Small intestine (tissue), 7 donors: ENCODE measurements at regions not wholly inside any gene's neighbourhood (a gene's known extent, or its start where the extent isn't known, plus 50 kb on each side); places are given as distances from the start of the nearest gene placed in this dataset.
"Not testable (repeated sequence)": the region's sequence is repeated elsewhere in the genome, so short reads cannot be mapped to it uniquely, and the experiment has no call there.

Experiments used
- DNase-seq, 2 donors: peaks; one replicate each; pipeline versions ENCODE4 v3.0.0 to v3.0.0-alpha.2; 2013
- FAIRE-seq: peaks from 2 replicates; lab custom pipeline; 2012; peaks lifted over from hg19 to GRCh38; lab: Jason Lieb, UNC
- H3K27ac ChIP-seq, 3 donors: one replicate each; pipeline ENCODE4 v1.5.1; 2013; ENCODE audit warnings: low read length in 2 of 3, mild to moderate bottlenecking in 2 of 3, control low read depth in 1 of 3, inconsistent platforms in 1 of 3, low read depth in 1 of 3, moderate library complexity in 1 of 3
- H3K27me3 ChIP-seq, 3 donors: one replicate each; pipeline ENCODE4 v1.6.1; 2013; ENCODE audit warnings: low read length in 3 of 3, inconsistent platforms in 1 of 3; ENCODE audit not compliant: control insufficient read depth in 3 of 3, insufficient read depth in 3 of 3
- H3K36me3 ChIP-seq, 3 donors: one replicate each; pipeline ENCODE4 v1.6.1; 2013; ENCODE audit warnings: low read length in 3 of 3, inconsistent platforms in 1 of 3, low read depth in 1 of 3, mild to moderate bottlenecking in 1 of 3, moderate library complexity in 1 of 3; ENCODE audit not compliant: control insufficient read depth in 3 of 3, insufficient read depth in 2 of 3
- H3K4me1 ChIP-seq, 3 donors: one replicate each; pipeline ENCODE4 v1.6.1; 2013; ENCODE audit warnings: low read length in 2 of 3, inconsistent platforms in 1 of 3, low read depth in 1 of 3, mild to moderate bottlenecking in 1 of 3, moderate library complexity in 1 of 3; ENCODE audit not compliant: control insufficient read depth in 3 of 3, insufficient read depth in 2 of 3
- H3K4me3 ChIP-seq, 3 donors: one replicate each; pipeline ENCODE4 v1.5.1; 2013; ENCODE audit warnings: low read length in 3 of 3, control low read depth in 1 of 3, inconsistent platforms in 1 of 3, low read depth in 1 of 3, mild to moderate bottlenecking in 1 of 3, moderate library complexity in 1 of 3
- H3K9me3 ChIP-seq, 2 donors: one replicate each; pipeline ENCODE4 v1.6.1; 2013; ENCODE audit warnings: low read depth in 1 of 2, low read length in 1 of 2; ENCODE audit not compliant: control insufficient read depth in 2 of 2, insufficient read depth in 1 of 2
- WGBS, 3 donors: extraction: QIAGEN DNeasy Blood & Tissue Kit; methylation state at CpG; one replicate each; pipeline ENCODE4 v1.1.7; 2013; 5-methylcytosine and 5-hydroxymethylcytosine counted together
- donor health status: healthy with polysubstance abuse.
- donor health status: control.
- donor health status: control.
- donor health status: Bipolar disorder and iron deficiency.
- donor health status: healthy.

DNA sequence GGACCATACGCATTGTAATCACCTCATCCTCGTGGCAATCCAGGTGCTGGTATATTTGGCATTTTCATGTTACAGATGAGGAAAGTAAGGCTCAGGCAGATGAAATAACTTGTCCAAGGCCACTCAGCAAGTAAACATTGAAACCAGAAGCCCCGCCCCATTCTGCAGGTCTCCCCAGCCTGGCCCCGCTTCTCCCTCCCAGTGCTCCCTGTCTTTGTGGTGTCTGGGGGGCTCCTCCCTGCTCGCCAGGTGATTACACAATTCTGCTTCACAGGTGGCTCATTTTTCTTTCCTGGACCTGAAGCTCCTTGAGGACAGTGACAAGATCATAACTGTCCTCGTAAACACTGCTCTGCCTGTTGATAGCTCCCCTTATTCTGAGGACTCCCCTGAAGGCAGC lies 531.5 kb upstream of the B3GAT1 start:
- Histone ChIP-seq H3K4me3 (no peak overlapping the region), H3K27me3 (no peaks in the 10 kb centered on the region), H3K4me1 (no peaks in the 10 kb centered on the region), H3K9me3 (no peaks in the 10 kb centered on the region), H3K36me3 (no peaks in the 10 kb centered on the region), H3K27ac (no peak overlapping the region)
- FAIRE-seq (no peak), DNase-seq (no peak)
- 79 to 86% (median 82%) methylated on average over 6 of the region's 6 CpGs for WGBS, 3 donors

DNA sequence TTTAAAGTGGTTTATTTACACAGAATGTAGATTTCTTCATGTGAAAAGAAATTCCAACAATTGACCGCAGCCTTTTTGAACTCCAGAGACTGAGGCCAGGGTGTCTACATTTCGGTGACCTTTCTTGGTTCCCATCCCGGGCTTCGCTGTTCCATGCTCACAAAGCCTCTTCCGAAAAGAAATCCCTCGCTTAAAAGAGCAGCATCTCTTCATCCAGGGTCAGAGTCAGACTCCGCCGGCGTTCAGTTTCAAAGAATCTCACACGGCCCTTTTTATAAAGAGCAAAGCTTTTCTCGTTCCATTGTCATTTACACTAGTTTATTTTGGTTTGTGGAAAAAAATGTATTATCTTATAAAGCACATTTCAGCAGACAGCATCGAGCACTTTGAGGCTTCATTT lies 530.6 kb upstream of the B3GAT1 start:
- Histone ChIP-seq H3K4me3 (no peak overlapping the region), H3K27ac (no peak overlapping the region), H3K4me1 (no peaks in the 10 kb centered on the region), H3K36me3 (no peaks in the 10 kb centered on the region), H3K9me3 (no peaks in the 10 kb centered on the region), H3K27me3 (no peaks in the 10 kb centered on the region)
- FAIRE-seq (no peak), DNase-seq (no peak)
- 76 to 80% (median 80%) methylated on average over 12 of the region's 12 CpGs for WGBS, 3 donors

DNA sequence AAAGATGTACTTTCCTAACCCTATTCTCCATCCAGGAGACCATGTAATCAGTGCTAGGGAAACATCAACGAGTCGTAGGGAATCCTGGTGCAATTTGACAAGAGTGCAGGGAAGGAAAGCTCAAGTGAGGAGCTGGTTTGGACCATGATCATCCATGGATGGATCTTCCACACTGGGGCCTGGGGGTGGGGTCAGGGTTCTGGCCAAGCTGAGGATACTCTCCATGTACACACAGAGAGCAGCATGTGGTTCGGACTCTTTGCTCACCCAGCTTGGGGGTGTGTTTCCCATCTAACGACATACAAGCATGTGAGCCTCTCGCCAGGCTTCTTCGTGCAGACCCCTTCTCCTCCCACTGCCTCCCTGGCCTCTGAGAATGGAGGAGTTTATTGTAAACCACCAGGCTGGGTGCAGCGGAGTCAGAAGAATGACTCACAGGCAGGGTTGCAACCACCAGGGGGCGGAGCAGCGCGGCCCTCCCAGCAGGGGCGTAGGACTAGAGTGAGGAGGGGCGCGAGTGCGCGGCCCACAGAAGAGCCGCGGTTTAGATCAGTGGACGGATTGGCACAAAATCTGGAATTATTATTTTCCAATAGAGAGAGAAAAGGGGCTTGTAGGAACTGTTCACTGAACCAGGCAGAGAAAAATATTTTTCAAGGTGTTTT lies 530.0 kb upstream of the B3GAT1 start:
- not testable (repeated sequence) for H3K4me3 ChIP-seq, H3K27ac ChIP-seq, H3K9me3 ChIP-seq, H3K36me3 ChIP-seq, FAIRE-seq, H3K4me1 ChIP-seq, H3K27me3 ChIP-seq
- DNase-seq = peak in 1 of 2 donors; percentile 30
- WGBS, 3 donors = 49 to 60% (median 55%) methylated on average over 17 to 18 of the region's 18 CpGs

DNA sequence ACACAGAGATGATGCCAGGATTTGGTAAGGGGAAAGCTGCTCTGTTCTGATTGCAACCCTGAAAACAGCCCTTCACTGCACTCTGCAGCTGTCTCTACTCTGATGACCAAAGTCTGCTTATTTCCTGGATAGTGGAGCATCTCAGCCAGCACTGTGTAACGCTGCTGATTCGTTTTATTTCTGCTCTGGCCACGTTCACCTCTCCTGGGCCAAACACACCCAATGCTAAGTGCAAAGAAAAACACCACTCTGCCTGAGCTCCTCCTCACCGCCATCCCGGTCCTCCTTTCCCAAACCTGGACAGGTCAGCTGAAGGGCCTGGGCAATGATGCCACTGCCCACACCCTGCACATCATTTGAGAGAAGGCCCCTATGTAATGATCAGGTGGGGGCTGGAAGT lies 529.3 kb upstream of the B3GAT1 start:
- FAIRE-seq = no peak
- H3K27ac ChIP-seq = no peak overlapping the region
- H3K4me1 ChIP-seq = no peaks in the 10 kb centered on the region
- H3K9me3 ChIP-seq = no peaks in the 10 kb centered on the region
- H3K4me3 ChIP-seq = no peak overlapping the region
- WGBS, 3 donors = 44 to 65% (median 53%) methylated on average over 5 of the region's 5 CpGs
- H3K36me3 ChIP-seq = no peaks in the 10 kb centered on the region
- no peak for DNase-seq
- no peaks in the 10 kb centered on the region for H3K27me3 ChIP-seq

DNA sequence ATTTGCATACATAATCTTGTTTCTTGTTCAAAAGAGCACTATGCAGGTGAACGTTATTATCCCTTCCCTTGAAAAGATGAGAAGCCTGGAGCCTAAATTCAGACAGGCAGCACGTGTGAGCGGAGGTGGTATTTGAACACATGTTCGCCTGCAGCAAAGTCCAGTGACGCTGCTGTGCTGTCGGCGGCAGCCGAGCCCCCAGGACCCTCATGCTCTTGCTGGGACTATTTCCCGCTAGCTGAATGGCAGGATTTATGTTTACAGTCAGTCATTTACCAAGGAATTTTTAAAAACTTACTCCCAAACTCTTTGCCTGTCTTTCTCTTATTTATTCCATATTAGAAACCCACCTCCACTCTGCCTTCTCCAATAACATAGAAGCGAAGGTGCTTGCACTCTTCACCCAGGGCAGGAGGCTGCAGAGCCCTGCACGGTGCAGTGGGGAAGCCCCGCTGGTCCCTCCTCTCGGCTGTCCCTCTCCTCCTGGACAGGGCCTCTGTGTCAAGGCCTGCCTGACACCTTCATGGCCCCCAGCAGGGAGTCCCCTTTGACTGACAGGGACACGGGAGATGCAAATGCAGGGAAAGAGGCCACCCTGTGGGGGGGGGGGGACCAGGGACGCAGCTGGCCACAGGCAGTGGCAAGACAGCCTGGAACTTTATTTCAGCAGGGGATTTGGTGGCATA lies 528.5 kb upstream of the B3GAT1 start:
- DNase-seq (no peak), FAIRE-seq (no peak)
- Histone ChIP-seq H3K27me3 (no peaks in the 10 kb centered on the region), H3K4me3 (no peak overlapping the region), H3K36me3 (no peaks in the 10 kb centered on the region), H3K9me3 (peaks cover 0 to 3% of the 10 kb centered on the region in 2 donors), H3K4me1 (no peaks in the 10 kb centered on the region), H3K27ac (no peak overlapping the region)
- WGBS, 3 donors = 79 to 83% (median 81%) methylated on average over 14 to 15 of the region's 15 CpGs

DNA sequence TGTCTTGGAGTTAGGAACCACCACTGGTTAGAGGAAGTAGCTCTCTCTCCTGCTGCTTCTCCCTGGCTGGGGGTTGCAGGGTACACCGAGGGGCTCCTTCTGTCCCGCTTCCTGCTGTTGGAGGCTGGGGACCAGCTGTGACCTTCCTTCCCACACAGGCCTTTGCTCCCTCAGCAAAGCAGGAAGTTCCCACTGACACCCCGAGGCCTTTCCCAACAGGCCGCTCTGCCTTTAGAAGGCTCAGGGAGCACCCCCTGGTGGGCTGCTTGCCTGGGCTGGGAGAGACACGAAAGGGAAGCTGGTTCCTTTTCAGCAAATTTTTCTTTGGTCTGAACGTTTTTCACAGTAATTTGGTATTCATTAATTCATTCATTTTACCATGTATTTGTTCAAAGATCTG lies 527.9 kb upstream of the B3GAT1 start:
- WGBS, 3 donors = 43 to 58% (median 50%) methylated on average over 6 of the region's 6 CpGs
- H3K27me3 ChIP-seq = no peaks in the 10 kb centered on the region
- no peaks in the 10 kb centered on the region for H3K4me1 ChIP-seq
- FAIRE-seq (no peak), DNase-seq (peak in 1 of 2 donors; percentile 65)
- H3K9me3 ChIP-seq = peaks cover 0 to 3% of the 10 kb centered on the region in 2 donors
- H3K36me3 ChIP-seq = no peaks in the 10 kb centered on the region
- no peak overlapping the region for H3K4me3 ChIP-seq
- no peak overlapping the region for H3K27ac ChIP-seq

DNA sequence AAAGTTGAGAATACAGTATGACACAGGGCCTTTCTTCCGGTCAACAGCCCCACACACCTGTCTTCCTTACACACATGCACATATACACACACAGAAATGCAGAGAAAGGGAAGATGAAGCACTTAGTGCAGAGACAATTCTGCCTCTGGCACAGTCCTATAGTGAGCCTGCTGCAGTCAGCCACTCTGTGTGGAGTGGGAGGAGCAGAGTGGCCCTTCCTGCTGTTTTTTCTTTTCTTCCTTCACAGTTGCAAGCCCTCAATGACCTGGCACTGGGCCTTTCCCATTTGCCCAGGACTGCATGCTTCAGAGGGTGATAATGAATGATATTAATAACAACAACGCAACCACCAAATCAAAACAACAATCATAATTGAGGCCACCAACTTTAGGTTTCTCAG lies 527.0 kb upstream of the B3GAT1 start:
- DNase-seq (no peak), FAIRE-seq (no peak)
- H3K27ac ChIP-seq = no peak overlapping the region
- H3K9me3 ChIP-seq = peaks cover 0 to 3% of the 10 kb centered on the region in 2 donors
- 87 to 95% (median 92%) methylated on average over 2 of the region's 2 CpGs for WGBS, 3 donors
- H3K4me3 ChIP-seq = no peak overlapping the region
- no peaks in the 10 kb centered on the region for H3K27me3 ChIP-seq
- no peaks in the 10 kb centered on the region for H3K36me3 ChIP-seq
- H3K4me1 ChIP-seq = no peaks in the 10 kb centered on the region

DNA sequence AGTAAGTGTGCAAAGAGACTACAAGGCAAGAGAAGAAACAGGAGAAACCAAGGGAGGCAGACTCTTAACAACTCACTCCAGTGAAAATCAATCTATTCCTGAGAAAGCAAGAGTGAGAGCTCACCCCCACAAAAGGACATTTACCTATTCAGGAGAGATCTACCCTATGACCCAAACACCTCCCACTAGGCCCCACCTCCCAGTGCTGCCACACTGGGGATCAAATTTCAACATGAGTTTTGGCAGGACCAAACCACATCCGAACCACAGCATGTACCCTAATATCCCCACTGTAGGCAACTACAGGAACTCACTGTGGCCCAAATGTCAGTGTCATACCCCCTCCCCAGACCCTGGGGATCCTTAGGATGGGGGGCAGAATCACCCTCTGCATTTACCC lies 526.2 kb upstream of the B3GAT1 start:
- Histone ChIP-seq H3K9me3 (peaks cover 0 to 3% of the 10 kb centered on the region in 2 donors), H3K36me3 (no peaks in the 10 kb centered on the region), H3K27me3 (no peaks in the 10 kb centered on the region), H3K4me3 (no peak overlapping the region), H3K27ac (no peak overlapping the region), H3K4me1 (no peaks in the 10 kb centered on the region)
- WGBS, 3 donors = 75 to 92% (median 89%) methylated on average over 1 of the region's 1 CpG
- DNase-seq (no peak), FAIRE-seq (no peak)
